H1 (cell line): ENCODE measurements at regions not wholly inside any gene's neighbourhood (a gene's known extent, or its start where the extent isn't known, plus 50 kb on each side); places are given as distances from the start of the nearest gene placed in this dataset.
"Not testable (repeated sequence)": the region's sequence is repeated elsewhere in the genome, so short reads cannot be mapped to it uniquely, and the experiment has no call there.

Experiments
- CTCF ChIA-PET: fragments of 300-600 bp; sonication (Branson Sonifier 250); formaldehyde crosslinking; loops from one replicate; lab custom pipeline; 2021; ENCODE audit not compliant: partially characterized antibody; lab: Charles Lee
- POLR2A ChIA-PET: fragments of 300-600 bp; sonication (Branson Sonifier 250); formaldehyde crosslinking; loops from one replicate; lab custom pipeline; 2021; ENCODE audit warnings: inconsistent platforms; ENCODE audit not compliant: partially characterized antibody; lab: Charles Lee
- DNase-seq, 2 experiments: peaks; one replicate each; pipeline versions ENCODE4 v3.0.0 to v3.0.0-alpha.2; 2010 to 2022; ENCODE audit warnings: low spot score in 2 of 2, low read depth in 1 of 2, mixed read lengths in 1 of 2
- FAIRE-seq: peaks from 2 replicates; lab custom pipeline; 2011; peaks lifted over from hg19 to GRCh38; lab: Jason Lieb, UNC
- H2AFZ ChIP-seq: 2 replicates; pipeline ENCODE4 v1.8.1; 2012; ENCODE audit warnings: low read length, inconsistent platforms
- H2AK5ac ChIP-seq: 2 replicates; pipeline ENCODE4 v1.6.1; 2013; ENCODE audit warnings: low read depth, low read length
- H2BK120ac ChIP-seq: replicated peaks from 2 replicates; pipeline ENCODE3; 2013; ENCODE audit warnings: low read depth, low read length, inconsistent platforms
- H2BK12ac ChIP-seq: 2 replicates; pipeline ENCODE4 v1.6.1; 2013; ENCODE audit warnings: low read depth, low read length
- H2BK15ac ChIP-seq: 2 replicates; pipeline ENCODE4 v1.6.1; 2013; ENCODE audit warnings: low read length
- H2BK20ac ChIP-seq: 2 replicates; pipeline ENCODE4 v1.6.1; 2013; ENCODE audit warnings: low read length
- H2BK5ac ChIP-seq: 2 replicates; pipeline ENCODE4 v1.6.1; 2013; ENCODE audit warnings: low read depth, low read length
- H3K14ac ChIP-seq: 2 replicates; pipeline ENCODE4 v1.6.1; 2013; ENCODE audit warnings: inconsistent platforms; ENCODE audit not compliant: insufficient read length
- H3K18ac ChIP-seq: 2 replicates; pipeline ENCODE4 v1.6.1; 2013; ENCODE audit warnings: low read length; ENCODE audit errors: extremely low read depth
- H3K23ac ChIP-seq: 2 replicates; pipeline ENCODE4 v1.6.1; 2013; ENCODE audit warnings: inconsistent platforms; ENCODE audit not compliant: insufficient read length
- H3K23me2 ChIP-seq: 2 replicates; pipeline ENCODE4 v1.6.1; 2013; ENCODE audit warnings: low read depth, low read length
- H3K27ac ChIP-seq: 2 replicates; pipeline ENCODE4 v1.6.1; 2011; ENCODE audit warnings: low read depth, low read length, inconsistent platforms
- H3K27me3 ChIP-seq, 4 experiments: replicated peaks in 1 of 4; 1 replicate in 1 of 4; 2 replicates in 3 of 4; pipeline versions ENCODE4 v1.6.1 to v1.8.1; 2011 to 2013; ENCODE audit warnings: low read length in 3 of 4, mild to moderate bottlenecking in 3 of 4, inconsistent platforms in 2 of 4, mixed read lengths in 2 of 4, moderate library complexity in 1 of 4; ENCODE audit not compliant: control insufficient read depth in 3 of 4, insufficient read depth in 3 of 4; ENCODE audit errors: extremely low read depth in 1 of 4
- H3K36me3 ChIP-seq, 4 experiments: 2 replicates each; pipeline versions ENCODE4 v1.6.1 to v1.8.1; 2011 to 2013; ENCODE audit warnings: mild to moderate bottlenecking in 4 of 4, low read length in 3 of 4, moderate library complexity in 2 of 4, control low read depth in 1 of 4, inconsistent platforms in 1 of 4; ENCODE audit not compliant: insufficient read depth in 4 of 4, control insufficient read depth in 2 of 4
- H3K4ac ChIP-seq: replicated peaks from 2 replicates; pipeline ENCODE3; 2013; ENCODE audit warnings: low read length, low read depth, mixed read lengths, inconsistent platforms; ENCODE audit not compliant: insufficient read length
- H3K4me1 ChIP-seq, 4 experiments: replicated peaks in 1 of 4; 1 replicate in 1 of 4; 2 replicates in 3 of 4; pipeline versions ENCODE4 v1.6.1 to v1.8.1; 2011 to 2013; ENCODE audit warnings: low read length in 3 of 4, inconsistent platforms in 2 of 4, mixed read lengths in 1 of 4; ENCODE audit not compliant: insufficient read depth in 4 of 4, control insufficient read depth in 3 of 4
- H3K4me2 ChIP-seq, 2 experiments: 2 replicates each; pipeline versions ENCODE4 v1.6.1 to v1.8.1; 2011 to 2013; ENCODE audit warnings: low read depth in 2 of 2, low read length in 2 of 2, control low read depth in 1 of 2, inconsistent platforms in 1 of 2, mild to moderate bottlenecking in 1 of 2; ENCODE audit not compliant: insufficient read depth in 1 of 2
- H3K4me3 ChIP-seq, 4 experiments: fragments of 200-600, 300-600 bp in 1 of 4; sonication (generic), shearing (Covaris generic), sonication (Bioruptor Twin) in 1 of 4; 2 replicates each; pipeline versions ENCODE4 v1.5.1 to v1.8.1; 2011 to 2016; ENCODE audit warnings: low read length in 4 of 4, low read depth in 3 of 4, control low read depth in 2 of 4, inconsistent platforms in 2 of 4, mild to moderate bottlenecking in 2 of 4, mixed read lengths in 1 of 4, moderate library complexity in 1 of 4; ENCODE audit not compliant: insufficient read depth in 2 of 4; ENCODE audit errors: extremely low read depth in 1 of 4
- H3K56ac ChIP-seq: replicated peaks from 2 replicates; pipeline ENCODE3; 2013; ENCODE audit warnings: low read depth, mild to moderate bottlenecking, mixed read lengths, low read length, inconsistent platforms; ENCODE audit not compliant: insufficient read length
- H3K79me1 ChIP-seq: 2 replicates; pipeline ENCODE4 v1.6.1; 2013; ENCODE audit warnings: low read depth, low read length, control low read depth
- H3K79me2 ChIP-seq, 2 experiments: 2 replicates each; pipeline versions ENCODE4 v1.6.1 to v1.8.1; 2012 to 2013; ENCODE audit warnings: low read length in 2 of 2, mild to moderate bottlenecking in 2 of 2, inconsistent platforms in 1 of 2; ENCODE audit not compliant: insufficient read depth in 2 of 2, control insufficient read depth in 1 of 2
- H3K9ac ChIP-seq, 4 experiments: replicated peaks in 1 of 4; 1 replicate in 1 of 4; 2 replicates in 3 of 4; pipeline versions ENCODE4 v1.6.1 to v1.8.1; 2011 to 2013; ENCODE audit warnings: low read depth in 3 of 4, low read length in 3 of 4, control low read depth in 2 of 4, mild to moderate bottlenecking in 2 of 4, moderate library complexity in 2 of 4, inconsistent platforms in 1 of 4; ENCODE audit errors: extremely low read depth in 1 of 4
- H3K9me3 ChIP-seq, 2 experiments: 2 replicates each; pipeline versions ENCODE4 v1.6.1 to v1.8.1; 2012 to 2013; ENCODE audit warnings: mild to moderate bottlenecking in 2 of 2, moderate library complexity in 2 of 2, control low read depth in 1 of 2, inconsistent platforms in 1 of 2, low read depth in 1 of 2, low read length in 1 of 2, mixed read lengths in 1 of 2; ENCODE audit not compliant: insufficient read depth in 2 of 2
- H4K20me1 ChIP-seq, 2 experiments: replicated peaks in 1 of 2; 2 replicates each; pipeline versions ENCODE3 to v1.8.1; 2011 to 2013; ENCODE audit warnings: inconsistent platforms in 2 of 2, low read length in 2 of 2, mild to moderate bottlenecking in 1 of 2; ENCODE audit not compliant: insufficient read depth in 2 of 2, control insufficient read depth in 1 of 2
- H4K5ac ChIP-seq: 2 replicates; pipeline ENCODE4 v1.6.1; 2013; ENCODE audit warnings: low read length, low read depth, mixed read lengths, inconsistent platforms; ENCODE audit not compliant: insufficient read length
- H4K8ac ChIP-seq: 2 replicates; pipeline ENCODE4 v1.8.0; 2013; ENCODE audit warnings: mild to moderate bottlenecking, moderate library complexity, low read length, inconsistent platforms; ENCODE audit not compliant: insufficient read depth; ENCODE audit errors: extremely low read depth
- H4K91ac ChIP-seq: replicated peaks from 2 replicates; pipeline ENCODE3; 2013; ENCODE audit warnings: low read length, mixed read lengths, inconsistent platforms; ENCODE audit not compliant: insufficient read length
- WGBS, 2 experiments: shearing (Covaris generic) in 1 of 2; methylation state at CpG; one replicate each; pipeline versions ENCODE4 v1.1.6 to v1.1.7; 2013 to 2015; ENCODE audit warnings: low lambda C conversion rate in 2 of 2, mixed read lengths in 2 of 2, inconsistent platforms in 1 of 2, low coverage in 1 of 2, missing lambda C conversion rate in 1 of 2; ENCODE audit not compliant: insufficient replicate concordance in 2 of 2, insufficient coverage in 1 of 2, insufficient read length in 1 of 2; ENCODE audit errors: extremely low coverage in 1 of 2, missing lambda C conversion rate in 1 of 2; 5-methylcytosine and 5-hydroxymethylcytosine counted together

GRCh38 chr3:78108269-78108961, 1068.5 kb downstream of the ROBO2 start:
- POLR2A ChIA-PET, H3K79me1 ChIP-seq, H4K91ac ChIP-seq, H3K4ac ChIP-seq, H3K36me3 ChIP-seq, H2AFZ ChIP-seq, H4K5ac ChIP-seq, FAIRE-seq, H3K4me3 ChIP-seq, H4K8ac ChIP-seq, H2AK5ac ChIP-seq, H2BK15ac ChIP-seq, H3K9ac ChIP-seq, H2BK12ac ChIP-seq, H3K18ac ChIP-seq, H3K23ac ChIP-seq, H4K20me1 ChIP-seq, H3K27ac ChIP-seq, H2BK20ac ChIP-seq, H3K79me2 ChIP-seq, H2BK120ac ChIP-seq, H3K4me2 ChIP-seq, H3K4me1 ChIP-seq, H3K27me3 ChIP-seq, H3K14ac ChIP-seq, H3K56ac ChIP-seq, H2BK5ac ChIP-seq, DNase-seq, H3K9me3 ChIP-seq, H3K23me2 ChIP-seq: not testable (repeated sequence)
- 83% methylated on average over 6 of the region's 31 CpGs; no CpG with 5 or more reads in 1 of the 2 experiments for WGBS, 2 experiments
- CTCF ChIA-PET, result interaction anchor here (0.5 to 1.3 kb wide), 3 partner anchors 11 to 761 kb away, joined by 3 to 4 read pairs (median 3); no protein-coding TSS in a partner anchor
